H54 (cell line): ENCODE measurements at regions not wholly inside any gene's neighbourhood (a gene's known extent, or its start where the extent isn't known, plus 50 kb on each side); places are given as distances from the start of the nearest gene placed in this dataset.

Experiments
- DNase-seq: peaks from one replicate; pipeline ENCODE4 v3.0.0; 2011; ENCODE audit warnings: low spot score, mixed read lengths; ENCODE audit not compliant: insufficient read length
- FAIRE-seq: peaks from 3 replicates; lab custom pipeline; 2011; peaks lifted over from hg19 to GRCh38; lab: Jason Lieb, UNC
- POLR2A ChIP-seq: IDR thresholded peaks from 2 replicates; pipeline ENCODE4 v1.6.1; 2011; ENCODE audit warnings: low read depth, mild to moderate bottlenecking, low read length

GRCh38 chr1:214165850-214166374 lies 115.0 kb upstream of the SMYD2 start:
- no peak for TF ChIP-seq POLR2A
- no peak for FAIRE-seq

DNA sequence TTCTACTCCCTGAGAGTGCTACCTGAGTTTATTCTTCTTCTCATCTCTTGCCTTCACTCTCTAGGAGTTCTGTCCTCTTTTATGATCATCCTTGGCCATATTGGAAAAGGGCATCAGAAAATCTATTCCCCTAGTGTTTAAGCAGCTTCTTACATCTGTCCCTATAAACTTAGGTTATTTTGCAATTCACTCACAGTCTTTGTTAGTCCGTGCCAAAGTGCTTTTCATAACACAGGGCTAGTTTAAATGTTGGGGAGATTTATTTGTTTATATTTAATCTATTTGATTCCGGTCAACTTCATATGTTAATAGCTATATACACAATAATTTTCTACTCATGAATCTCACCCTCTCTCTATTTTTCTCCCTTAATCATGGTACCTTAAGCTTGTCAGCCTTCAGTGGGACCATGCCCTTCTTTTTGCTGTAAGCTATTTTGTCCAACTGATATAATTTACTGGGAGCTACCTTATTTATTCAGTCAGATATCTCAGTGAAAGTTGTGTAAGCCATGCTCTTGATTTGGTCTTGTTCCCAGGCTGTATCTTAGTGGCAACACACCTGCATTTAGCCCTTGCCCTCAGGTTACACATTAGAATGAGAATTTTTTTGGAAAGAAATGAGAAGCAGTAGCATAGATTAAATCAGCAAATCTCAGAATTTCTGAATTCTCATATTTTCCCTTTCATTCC lies 106.3 kb upstream of the SMYD2 start:
- DNase-seq (no peak), FAIRE-seq (no peak)
- no peak for TF ChIP-seq POLR2A

More at GRCh38 chr1:214165850-214166374, 115.0 kb upstream of the SMYD2 start:
- DNase-seq: no peak

GRCh38 chr1:214178102-214178501 lies 102.9 kb upstream of the SMYD2 start:
- DNase-seq (no peak), FAIRE-seq (no peak)
- TF ChIP-seq POLR2A: no peak

DNA sequence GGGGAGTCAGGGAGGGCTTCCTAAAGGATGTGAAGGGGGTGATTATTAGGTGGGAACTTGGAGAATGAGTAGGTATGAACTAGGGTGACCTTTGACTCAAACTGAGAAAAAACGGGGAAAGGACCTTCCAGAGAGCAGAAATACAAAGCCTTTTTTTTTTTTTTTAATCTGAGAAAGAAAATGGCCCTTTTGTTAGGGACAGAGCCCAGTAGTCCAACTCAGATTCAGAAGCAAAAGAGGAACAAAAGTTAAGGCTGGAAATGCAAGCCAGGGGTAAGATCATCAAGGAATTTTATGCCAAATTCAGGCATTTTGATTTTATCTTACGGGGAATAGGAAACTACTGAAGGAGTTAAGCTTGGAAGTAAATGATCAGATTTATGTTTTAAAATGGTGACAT lies 96.0 kb upstream of the SMYD2 start:
- no peak for TF ChIP-seq POLR2A
- no peak for FAIRE-seq
- no peak for DNase-seq

DNA sequence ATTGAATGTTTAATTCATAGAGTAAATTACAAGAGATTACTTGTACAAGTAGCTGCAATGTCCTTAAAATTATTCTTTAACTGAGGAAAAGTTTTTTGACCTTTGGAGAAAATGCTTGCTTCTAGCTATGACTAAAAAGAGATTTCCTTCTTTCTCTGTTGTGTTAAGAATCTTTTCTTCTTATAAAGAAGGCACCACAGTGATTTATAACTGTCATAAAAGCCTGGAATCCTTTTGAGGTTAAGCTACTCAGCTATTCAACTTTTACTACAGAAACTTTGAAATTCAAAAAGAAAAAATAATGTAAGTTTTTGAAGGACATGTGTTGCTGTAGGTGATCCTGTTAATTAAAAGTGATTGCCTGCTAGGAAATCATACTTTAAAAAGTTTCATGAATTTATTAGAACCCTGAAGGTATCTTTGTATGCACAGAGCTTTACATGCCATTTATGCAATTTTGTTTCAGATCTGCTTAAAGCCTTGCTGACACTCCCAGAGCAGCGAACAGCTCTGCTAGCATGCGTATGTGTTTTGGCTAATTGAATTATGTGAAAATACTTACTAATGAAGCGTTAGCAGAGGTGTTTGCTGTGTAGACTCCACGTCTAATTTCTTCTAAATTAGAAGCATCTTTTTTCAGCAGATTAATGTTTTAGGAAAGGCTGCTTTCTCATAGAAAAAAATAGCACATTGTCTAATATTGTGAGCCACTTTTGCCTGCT lies 94.7 kb upstream of the SMYD2 start:
- FAIRE-seq (no peak), DNase-seq (no peak)
- TF ChIP-seq POLR2A: no peak

DNA sequence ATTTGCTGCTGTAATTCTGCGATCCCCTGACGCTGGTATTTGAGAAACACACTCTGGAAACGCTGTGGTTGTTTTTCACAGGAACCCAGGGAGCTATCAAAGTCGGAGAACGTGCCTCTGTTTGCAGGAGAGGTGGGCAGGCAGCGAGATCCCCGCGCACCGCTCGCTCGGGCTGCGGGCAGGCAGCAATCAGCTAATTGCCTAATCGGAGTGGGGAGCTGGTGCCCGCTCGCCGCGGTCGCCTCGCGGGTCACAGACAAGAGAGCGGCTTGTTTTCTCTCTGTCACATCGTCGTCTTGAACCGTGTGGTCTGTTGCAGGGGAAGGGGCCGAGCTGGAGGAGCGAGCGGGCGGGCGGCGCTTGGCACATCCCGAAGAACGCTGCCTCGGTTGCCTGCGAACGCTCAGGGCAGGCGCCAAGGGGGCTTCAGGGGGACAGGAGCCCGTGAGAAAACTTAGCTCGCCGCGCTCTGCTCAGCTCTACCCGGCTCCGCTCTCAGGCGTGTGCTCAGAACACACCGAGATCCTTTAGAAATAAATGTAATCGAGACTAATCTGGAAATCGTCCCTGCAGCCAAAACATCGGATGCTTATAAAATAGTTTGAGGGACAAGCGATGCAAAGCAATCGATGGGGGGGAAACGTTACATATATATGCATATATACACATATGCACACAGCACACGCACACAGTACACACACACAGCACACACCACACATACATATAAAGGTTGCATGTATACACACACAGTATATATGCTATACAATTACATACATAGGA lies 93.6 kb upstream of the SMYD2 start:
- TF ChIP-seq POLR2A: no peak
- no peak for DNase-seq
- no peak for FAIRE-seq

- no peak for TF ChIP-seq POLR2A
- FAIRE-seq (no peak), DNase-seq (no peak)
Observed at GRCh38 chr1:214187933-214188332, 93.0 kb upstream of the SMYD2 start.

DNA sequence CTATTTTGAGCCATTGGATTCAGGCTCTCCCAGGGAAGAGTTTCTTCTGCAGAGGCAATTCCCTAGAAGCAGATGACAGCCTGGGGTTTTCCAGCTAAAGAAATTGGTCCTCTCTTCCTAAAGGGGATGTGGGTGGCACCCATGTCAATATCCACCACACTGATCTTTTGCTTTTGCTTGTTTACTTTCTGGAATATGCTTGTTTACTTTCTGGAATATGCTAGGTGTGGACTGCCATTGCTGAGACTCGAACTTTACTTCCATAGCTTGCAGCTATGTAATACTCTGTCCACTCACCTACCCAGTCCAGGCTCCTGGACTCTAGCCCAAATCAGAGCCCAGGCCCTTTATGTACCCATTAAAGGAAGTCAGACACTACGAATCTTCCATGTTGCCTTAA lies 92.1 kb upstream of the SMYD2 start:
- no peak for DNase-seq
- TF ChIP-seq POLR2A: no peak
- no peak for FAIRE-seq

DNA sequence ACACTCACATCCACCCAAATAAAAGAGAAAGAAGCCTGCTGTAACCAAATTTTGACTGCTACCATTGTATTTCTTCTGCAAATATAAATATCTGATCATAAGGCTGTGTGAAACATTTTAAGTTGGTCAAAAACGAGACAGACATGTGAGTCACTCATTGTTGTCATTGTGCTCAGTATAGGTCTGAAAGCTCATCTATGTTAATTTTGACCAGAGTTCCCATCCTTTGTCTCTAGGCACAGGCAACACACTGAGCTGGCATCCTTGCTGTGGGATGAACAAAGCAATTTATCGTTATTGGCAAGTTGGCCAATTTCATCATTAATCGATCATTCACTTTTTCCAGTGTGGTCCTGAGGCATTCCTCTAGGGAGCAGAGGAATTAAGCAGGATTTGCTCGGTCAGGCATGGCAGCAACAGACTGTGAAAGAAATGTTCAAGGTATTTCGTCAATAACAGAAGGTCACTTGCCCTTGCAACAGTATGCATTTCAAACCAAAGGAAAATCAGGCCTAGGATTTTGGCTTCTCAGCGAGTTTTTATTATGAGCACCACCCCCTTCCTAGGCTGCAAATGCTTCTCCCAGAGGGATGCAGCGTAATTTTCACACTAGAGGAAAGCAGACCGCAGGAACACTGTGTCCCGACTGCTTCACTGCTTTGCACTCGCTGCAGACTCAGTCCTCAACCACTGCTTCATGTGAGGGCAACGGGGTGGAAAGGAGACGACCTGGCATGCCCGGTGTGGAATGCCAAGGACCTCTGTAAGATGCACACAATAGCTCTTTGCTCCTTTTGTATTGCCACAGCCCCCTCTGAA lies 87.9 kb upstream of the SMYD2 start:
- TF ChIP-seq POLR2A: no peak
- no peak for DNase-seq
- FAIRE-seq: no peak

GRCh38 chr1:214193691-214194090 lies 87.3 kb upstream of the SMYD2 start:
- FAIRE-seq (no peak), DNase-seq (no peak)
- TF ChIP-seq POLR2A: no peak

- no peak for FAIRE-seq
- no peak for TF ChIP-seq POLR2A
Observed at GRCh38 chr1:214198571-214198970, 82.4 kb upstream of the SMYD2 start.

DNA sequence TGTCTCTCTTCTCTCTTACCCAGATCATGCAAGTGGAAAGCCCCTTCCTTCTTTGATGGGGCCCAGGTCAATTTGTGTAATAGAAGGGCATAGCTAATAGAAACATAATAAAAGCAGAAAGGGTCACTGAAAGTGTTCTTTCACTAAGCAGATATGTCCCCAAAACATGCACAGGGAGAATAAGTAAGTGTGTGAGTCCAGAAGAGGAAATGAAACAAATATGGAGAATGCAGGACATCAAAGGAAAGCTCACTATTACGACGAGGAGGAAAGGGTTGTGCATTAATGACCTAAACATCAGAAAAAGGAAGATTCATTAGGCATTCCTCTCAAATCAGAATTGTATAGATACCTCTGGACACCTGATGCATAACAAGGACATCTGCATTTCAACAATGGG lies 81.4 kb upstream of the SMYD2 start:
- DNase-seq (no peak), FAIRE-seq (no peak)
- TF ChIP-seq POLR2A: no peak

More at GRCh38 chr1:214198571-214198970, 82.4 kb upstream of the SMYD2 start:
- DNase-seq: no peak

- TF ChIP-seq POLR2A: no peak
- DNase-seq: no peak
- no peak for FAIRE-seq
Observed at GRCh38 chr1:214202992-214203391, 78.0 kb upstream of the SMYD2 start.
